ENCODE measurements at regions not wholly inside any gene's neighbourhood (a gene's known extent, or its start where the extent isn't known, plus 50 kb on each side); places are given as distances from the start of the nearest gene placed in this dataset.

GRCh38 chr2:10236571-10237391 lies 65.9 kb upstream of the HPCAL1 start:
- TF ChIP-seq, protein P1, sequence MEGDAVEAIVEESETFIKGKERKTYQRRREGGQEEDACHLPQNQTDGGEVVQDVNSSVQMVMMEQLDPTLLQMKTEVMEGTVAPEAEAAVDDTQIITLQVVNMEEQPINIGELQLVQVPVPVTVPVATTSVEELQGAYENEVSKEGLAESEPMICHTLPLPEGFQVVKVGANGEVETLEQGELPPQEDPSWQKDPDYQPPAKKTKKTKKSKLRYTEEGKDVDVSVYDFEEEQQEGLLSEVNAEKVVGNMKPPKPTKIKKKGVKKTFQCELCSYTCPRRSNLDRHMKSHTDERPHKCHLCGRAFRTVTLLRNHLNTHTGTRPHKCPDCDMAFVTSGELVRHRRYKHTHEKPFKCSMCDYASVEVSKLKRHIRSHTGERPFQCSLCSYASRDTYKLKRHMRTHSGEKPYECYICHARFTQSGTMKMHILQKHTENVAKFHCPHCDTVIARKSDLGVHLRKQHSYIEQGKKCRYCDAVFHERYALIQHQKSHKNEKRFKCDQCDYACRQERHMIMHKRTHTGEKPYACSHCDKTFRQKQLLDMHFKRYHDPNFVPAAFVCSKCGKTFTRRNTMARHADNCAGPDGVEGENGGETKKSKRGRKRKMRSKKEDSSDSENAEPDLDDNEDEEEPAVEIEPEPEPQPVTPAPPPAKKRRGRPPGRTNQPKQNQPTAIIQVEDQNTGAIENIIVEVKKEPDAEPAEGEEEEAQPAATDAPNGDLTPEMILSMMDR (IDR thresholded peaks at IDR 0.05): no peak
- TF ChIP-seq POLR2A (IDR thresholded peaks at IDR 0.05): no peak

All from ovary (tissue), 3 donors.